Gastroesophageal sphincter (tissue), 4 donors: ENCODE measurements at regions not wholly inside any gene's neighbourhood (a gene's known extent, or its start where the extent isn't known, plus 50 kb on each side); places are given as distances from the start of the nearest gene placed in this dataset.
A peak's percentile ranks its signal among the peaks of the same experiment; 100 is the strongest.

Experiments used
- ATAC-seq: fragments of 150-250 bp; one replicate; pipeline ENCODE4 v1.9.1; 2016; ENCODE audit warnings: mild to moderate bottlenecking, moderate library complexity
- H3K27ac ChIP-seq, 4 donors: fragments of 200-600 bp; sonication (generic) in 3 of 4; 1 replicate in 3 of 4; 2 replicates in 1 of 4; pipeline ENCODE4 v1.5.1; 2016 to 2019
- H3K27me3 ChIP-seq: fragments of 200-600 bp; sonication (generic); one replicate; pipeline ENCODE4 v1.5.1; 2019
- H3K36me3 ChIP-seq, 2 donors: fragments of 200-600 bp; sonication (generic); one replicate each; pipeline ENCODE4 v1.5.1; 2019; ENCODE audit warnings: control low read depth in 1 of 2
- H3K4me1 ChIP-seq, 3 donors: fragments of 200-600 bp; sonication (generic); 1 replicate in 2 of 3; 2 replicates in 1 of 3; pipeline ENCODE4 v1.5.1; 2016 to 2019; ENCODE audit warnings: control low read depth in 2 of 3
- H3K4me3 ChIP-seq, 2 donors: fragments of 200-600 bp; sonication (generic); one replicate each; pipeline ENCODE4 v1.5.1; 2019; ENCODE audit warnings: mild to moderate bottlenecking in 1 of 2, moderate library complexity in 1 of 2
- H3K9me3 ChIP-seq, 3 donors: fragments of 200-600 bp; sonication (generic); one replicate each; pipeline ENCODE4 v1.5.1; 2017 to 2019; ENCODE audit warnings: control low read depth in 2 of 3
- EP300 ChIP-seq: sonication (generic); formaldehyde crosslinking; IDR thresholded peaks from one replicate; pipeline ENCODE4 v1.6.1; 2017; ENCODE audit warnings: antibody characterized with exemption, mild to moderate bottlenecking
- POLR2A ChIP-seq, 2 donors: fragments of 450-650 bp; IDR thresholded peaks; one replicate each; pipeline ENCODE4 v1.6.1; 2017; ENCODE audit warnings: antibody characterized with exemption in 2 of 2, mild to moderate bottlenecking in 2 of 2, moderate library complexity in 1 of 2
- POLR2AphosphoS5 ChIP-seq: sonication (generic); formaldehyde crosslinking; IDR thresholded peaks from one replicate; pipeline ENCODE4 v1.6.1; 2017; ENCODE audit warnings: antibody characterized with exemption
- WGBS, 2 donors: methylation state at CpG; one replicate each; pipeline ENCODE4 v1.1.5; 2018; ENCODE audit warnings: low coverage in 1 of 2; 5-methylcytosine and 5-hydroxymethylcytosine counted together
- TF ChIP-seq, protein P1 (sequence below), 4 experiments: fragments of 200-600 bp in 2 of 4; fragments of 450-650 bp in 2 of 4; sonication (generic) in 1 of 4; IDR thresholded peaks; one replicate each; pipeline ENCODE4 v1.5.1; 2017 to 2019; ENCODE audit warnings: antibody characterized with exemption in 4 of 4, mild to moderate bottlenecking in 2 of 4, moderate library complexity in 2 of 4

DNA sequence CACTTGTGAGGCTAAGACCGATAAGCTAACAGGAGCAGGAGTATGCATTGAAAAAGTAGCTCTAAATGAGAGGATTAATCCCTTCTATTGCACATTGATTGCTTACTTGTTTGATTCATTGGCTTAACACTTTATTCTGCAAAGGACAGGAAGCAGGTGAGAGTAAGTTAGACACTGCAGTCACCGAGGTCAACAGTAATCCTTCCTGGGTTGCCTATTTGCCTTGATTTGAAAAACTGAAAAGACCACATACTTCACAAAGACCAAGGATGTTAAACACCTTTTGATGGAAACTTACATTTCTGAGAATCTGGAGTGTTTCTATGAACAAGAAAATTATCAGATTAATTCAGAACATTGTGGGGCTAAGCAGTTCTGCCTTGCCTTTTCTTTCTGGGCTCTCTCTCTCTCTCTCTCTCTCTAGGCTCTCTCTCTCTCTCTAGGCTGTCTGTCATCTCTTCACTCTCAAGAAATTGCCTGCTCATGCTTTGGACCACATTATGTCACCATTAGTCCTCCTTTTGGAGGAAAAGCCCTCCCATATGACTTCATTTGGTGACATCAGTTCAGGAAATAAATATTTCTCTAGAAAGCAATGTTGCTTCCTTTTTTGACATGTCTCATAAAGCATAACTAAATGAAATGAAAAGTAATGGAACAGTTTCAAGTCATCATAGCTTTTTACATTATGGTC lies 103.8 kb downstream of the TNFSF18 start:
- TF ChIP-seq POLR2AphosphoS5 (no peak), POLR2A (IDR thresholded peaks at IDR 0.05) (no peak), EP300 (no peak)
- TF ChIP-seq, protein P1, sequence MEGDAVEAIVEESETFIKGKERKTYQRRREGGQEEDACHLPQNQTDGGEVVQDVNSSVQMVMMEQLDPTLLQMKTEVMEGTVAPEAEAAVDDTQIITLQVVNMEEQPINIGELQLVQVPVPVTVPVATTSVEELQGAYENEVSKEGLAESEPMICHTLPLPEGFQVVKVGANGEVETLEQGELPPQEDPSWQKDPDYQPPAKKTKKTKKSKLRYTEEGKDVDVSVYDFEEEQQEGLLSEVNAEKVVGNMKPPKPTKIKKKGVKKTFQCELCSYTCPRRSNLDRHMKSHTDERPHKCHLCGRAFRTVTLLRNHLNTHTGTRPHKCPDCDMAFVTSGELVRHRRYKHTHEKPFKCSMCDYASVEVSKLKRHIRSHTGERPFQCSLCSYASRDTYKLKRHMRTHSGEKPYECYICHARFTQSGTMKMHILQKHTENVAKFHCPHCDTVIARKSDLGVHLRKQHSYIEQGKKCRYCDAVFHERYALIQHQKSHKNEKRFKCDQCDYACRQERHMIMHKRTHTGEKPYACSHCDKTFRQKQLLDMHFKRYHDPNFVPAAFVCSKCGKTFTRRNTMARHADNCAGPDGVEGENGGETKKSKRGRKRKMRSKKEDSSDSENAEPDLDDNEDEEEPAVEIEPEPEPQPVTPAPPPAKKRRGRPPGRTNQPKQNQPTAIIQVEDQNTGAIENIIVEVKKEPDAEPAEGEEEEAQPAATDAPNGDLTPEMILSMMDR (IDR thresholded peaks at IDR 0.05): no peak
- Histone ChIP-seq H3K27me3 (no peaks in the 10 kb centered on the region), H3K36me3 (no peaks in the 10 kb centered on the region), H3K4me1 (peaks cover 0 to 12% (median 0%) of the 10 kb centered on the region in 3 donors), H3K27ac (no peak overlapping the region), H3K4me3 (no peak overlapping the region), H3K9me3 (no peaks in the 10 kb centered on the region)
- no peak for ATAC-seq
- 79 to 95% methylated on average over 2 of the region's 2 CpGs for WGBS, 2 donors

DNA sequence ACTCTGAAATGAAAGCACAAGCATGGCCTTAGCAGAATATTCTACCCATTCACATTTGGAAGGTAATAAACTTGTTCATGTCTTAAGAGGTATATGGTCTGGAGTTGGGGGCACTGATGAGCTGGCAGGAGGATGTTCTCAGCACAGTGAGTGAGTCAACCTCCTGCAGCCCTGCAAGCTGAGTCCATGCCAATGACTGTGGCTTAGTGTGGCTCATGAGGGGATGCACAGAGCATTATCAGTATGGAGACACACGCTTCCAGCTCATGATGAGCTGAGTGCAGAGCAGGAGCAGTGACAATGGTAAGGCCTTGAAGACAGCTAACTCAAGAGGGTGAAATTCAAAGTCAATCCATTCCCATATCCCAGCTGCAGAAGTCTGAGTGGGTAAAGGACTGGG lies 102.3 kb downstream of the TNFSF18 start:
- Histone ChIP-seq H3K4me1 (peaks cover 0 to 10% (median 0%) of the 10 kb centered on the region in 3 donors), H3K27me3 (no peaks in the 10 kb centered on the region), H3K9me3 (no peaks in the 10 kb centered on the region), H3K36me3 (no peaks in the 10 kb centered on the region), H3K27ac (no peak overlapping the region), H3K4me3 (no peak overlapping the region)
- no peak for TF ChIP-seq POLR2A (IDR thresholded peaks at IDR 0.05)
- no peak for TF ChIP-seq POLR2AphosphoS5
- TF ChIP-seq, protein P1 (IDR thresholded peaks at IDR 0.05): no peak
- no peak for TF ChIP-seq EP300
- WGBS, 2 donors: 83% methylated on average over 1 of the region's 1 CpG; no CpG with 5 or more reads in 1 of the 2 donors
- no peak for ATAC-seq

DNA sequence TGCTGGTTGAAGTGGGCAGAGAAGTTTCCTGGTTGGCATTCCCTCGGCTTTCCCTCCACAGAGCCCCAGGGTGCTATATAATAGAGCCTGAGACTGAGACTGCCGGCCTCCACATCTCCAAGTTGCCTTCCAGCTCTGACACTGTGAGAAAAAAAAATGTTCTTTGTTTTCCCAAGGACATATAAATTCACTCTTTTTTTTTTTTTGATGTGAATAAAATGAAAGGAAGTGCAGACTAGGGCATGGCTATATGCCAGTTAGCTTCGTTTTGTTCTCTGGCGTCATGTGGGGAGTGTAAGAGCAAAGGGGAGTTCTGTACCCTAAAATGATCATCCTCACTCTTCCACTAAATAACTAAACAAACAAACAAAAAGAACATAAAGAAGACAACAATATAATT lies 101.6 kb downstream of the TNFSF18 start:
- no peak for ATAC-seq
- no peak overlapping the region for H3K4me3 ChIP-seq
- WGBS, 2 donors: 58 to 74% methylated on average over 3 to 4 of the region's 4 CpGs
- TF ChIP-seq, protein P1 (IDR thresholded peaks at IDR 0.05): no peak
- no peak for TF ChIP-seq EP300
- TF ChIP-seq POLR2A (IDR thresholded peaks at IDR 0.05): no peak
- TF ChIP-seq POLR2AphosphoS5: no peak
- no peaks in the 10 kb centered on the region for H3K27me3 ChIP-seq
- H3K9me3 ChIP-seq: no peaks in the 10 kb centered on the region
- peaks cover 0 to 10% (median 0%) of the 10 kb centered on the region in 3 donors for H3K4me1 ChIP-seq
- no peak overlapping the region for H3K27ac ChIP-seq
- no peaks in the 10 kb centered on the region for H3K36me3 ChIP-seq

DNA sequence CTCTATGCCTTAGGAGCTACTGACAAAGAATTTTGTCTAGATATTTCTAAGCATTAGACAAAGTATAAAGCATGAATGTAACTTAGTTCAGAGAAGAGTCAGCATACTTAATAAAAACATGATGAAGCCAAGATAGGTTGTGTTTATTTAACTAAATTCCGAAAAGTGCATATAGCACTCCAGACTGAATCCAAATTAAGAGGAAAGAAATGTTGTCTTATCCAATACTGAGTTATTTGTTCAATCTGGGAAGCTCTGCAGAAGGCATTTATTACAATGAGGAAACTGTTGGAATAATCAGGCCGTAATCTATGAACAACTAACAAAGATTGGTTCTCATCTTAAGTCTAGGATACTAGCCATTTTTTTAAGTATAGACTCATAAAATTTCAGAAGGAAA lies 100.2 kb downstream of the TNFSF18 start:
- no peak for ATAC-seq
- no peak overlapping the region for H3K27ac ChIP-seq
- H3K9me3 ChIP-seq: no peaks in the 10 kb centered on the region
- no peaks in the 10 kb centered on the region for H3K36me3 ChIP-seq
- no peaks in the 10 kb centered on the region for H3K4me1 ChIP-seq
- TF ChIP-seq EP300: no peak
- no peak for TF ChIP-seq POLR2AphosphoS5
- no peak for TF ChIP-seq POLR2A (IDR thresholded peaks at IDR 0.05)
- TF ChIP-seq, protein P1 (IDR thresholded peaks at IDR 0.05): no peak
- WGBS, 2 donors: 39 to 75% methylated on average over 2 of the region's 2 CpGs
- no peak overlapping the region for H3K4me3 ChIP-seq
- no peaks in the 10 kb centered on the region for H3K27me3 ChIP-seq

DNA sequence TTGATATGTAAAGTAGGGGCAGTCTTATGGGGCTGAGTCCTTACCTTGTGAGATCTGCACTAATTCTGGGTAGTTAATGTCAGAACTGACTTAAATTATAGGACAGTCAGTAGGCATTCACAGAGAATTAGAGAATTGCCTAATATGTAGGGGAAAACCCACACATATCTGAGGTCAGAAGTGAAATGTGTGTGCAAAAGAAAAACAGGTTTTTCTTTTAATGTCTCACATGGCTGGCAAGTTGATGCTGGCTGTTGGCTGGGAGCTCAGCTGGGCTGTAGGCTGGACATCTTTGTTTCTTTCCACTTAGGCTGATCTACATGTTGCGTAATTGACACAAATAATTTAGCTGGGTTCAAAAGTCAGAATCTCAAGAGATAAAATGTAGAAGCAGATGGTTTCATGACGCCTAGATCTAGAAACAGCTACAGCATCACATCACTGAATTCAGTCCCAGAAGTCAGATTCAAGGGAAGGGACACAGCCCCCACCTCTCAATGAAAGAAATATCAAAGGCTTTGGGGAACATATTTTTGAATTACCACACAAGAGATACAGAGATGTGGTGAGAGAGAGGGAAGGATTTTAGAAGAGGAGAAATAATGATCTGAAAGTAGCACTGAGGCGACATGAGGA lies 98.9 kb downstream of the TNFSF18 start:
- WGBS, 2 donors: 65 to 67% methylated on average over 3 of the region's 3 CpGs
- H3K36me3 ChIP-seq: no peaks in the 10 kb centered on the region
- H3K4me1 ChIP-seq: no peaks in the 10 kb centered on the region
- no peaks in the 10 kb centered on the region for H3K9me3 ChIP-seq
- H3K27me3 ChIP-seq: no peaks in the 10 kb centered on the region
- no peak overlapping the region for H3K4me3 ChIP-seq
- no peak for TF ChIP-seq POLR2A (IDR thresholded peaks at IDR 0.05)
- peak; percentile 48 for ATAC-seq
- no peak overlapping the region for H3K27ac ChIP-seq
